Kidney epithelial cell (primary cell): ENCODE measurements at regions not wholly inside any gene's neighbourhood (a gene's known extent, or its start where the extent isn't known, plus 50 kb on each side); places are given as distances from the start of the nearest gene placed in this dataset.

ENCODE experiments used
- DNase-seq: peaks from one replicate; pipeline ENCODE4 v3.0.0-alpha.2; 2010; ENCODE audit warnings: low read depth
- H3K27me3 ChIP-seq: 2 replicates; pipeline ENCODE4 v1.6.0; 2011; ENCODE audit warnings: low read length; ENCODE audit not compliant: control insufficient read depth, insufficient read depth
- H3K36me3 ChIP-seq: 2 replicates; pipeline ENCODE4 v1.5.1; 2011; ENCODE audit warnings: low read length; ENCODE audit not compliant: control insufficient read depth, insufficient read depth
- H3K4me3 ChIP-seq: 2 replicates; pipeline ENCODE4 v1.5.1; 2011; ENCODE audit warnings: low read depth, mild to moderate bottlenecking, control low read depth, low read length
- TF ChIP-seq, protein P1 (sequence below): IDR thresholded peaks from 2 replicates; pipeline ENCODE4 v1.5.1; 2011; ENCODE audit warnings: mild to moderate bottlenecking, moderate library complexity, low read length, control low read depth, inconsistent platforms; ENCODE audit not compliant: insufficient read depth, poor library complexity, severe bottlenecking

DNA sequence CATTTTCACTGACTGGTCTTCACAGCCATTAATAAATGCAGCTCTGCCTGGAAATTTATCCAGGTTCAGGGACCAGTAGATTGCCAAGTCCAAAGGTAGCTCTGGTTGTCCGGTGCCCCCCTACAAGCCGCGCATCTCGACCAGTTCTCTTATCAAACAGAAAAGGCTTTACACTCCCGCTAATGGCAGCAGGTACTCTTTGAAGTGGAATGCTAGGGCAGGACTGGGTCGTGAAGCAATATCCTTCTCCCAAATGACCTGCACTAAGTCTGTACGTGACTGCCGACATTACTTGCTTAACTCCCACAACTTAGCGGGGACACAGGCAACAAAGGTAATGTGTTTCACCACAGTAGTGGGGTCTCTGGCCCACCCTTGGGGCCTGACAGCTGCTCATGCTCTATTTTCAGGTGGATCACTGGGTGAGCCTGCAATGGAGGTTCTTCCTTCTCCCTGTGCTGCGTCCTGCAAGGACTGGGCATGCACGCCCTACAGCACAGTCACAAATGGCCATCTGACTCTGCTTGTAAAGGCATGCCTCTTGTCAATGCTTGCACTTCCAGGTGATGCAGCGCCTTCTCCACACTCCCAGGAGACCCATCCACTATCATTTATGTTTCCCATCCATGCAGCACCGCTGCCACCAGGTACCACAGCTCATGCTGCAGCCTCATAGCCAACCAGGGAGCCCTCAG is 96.1 kb upstream of the CTSC start:
- no peak for DNase-seq

DNA sequence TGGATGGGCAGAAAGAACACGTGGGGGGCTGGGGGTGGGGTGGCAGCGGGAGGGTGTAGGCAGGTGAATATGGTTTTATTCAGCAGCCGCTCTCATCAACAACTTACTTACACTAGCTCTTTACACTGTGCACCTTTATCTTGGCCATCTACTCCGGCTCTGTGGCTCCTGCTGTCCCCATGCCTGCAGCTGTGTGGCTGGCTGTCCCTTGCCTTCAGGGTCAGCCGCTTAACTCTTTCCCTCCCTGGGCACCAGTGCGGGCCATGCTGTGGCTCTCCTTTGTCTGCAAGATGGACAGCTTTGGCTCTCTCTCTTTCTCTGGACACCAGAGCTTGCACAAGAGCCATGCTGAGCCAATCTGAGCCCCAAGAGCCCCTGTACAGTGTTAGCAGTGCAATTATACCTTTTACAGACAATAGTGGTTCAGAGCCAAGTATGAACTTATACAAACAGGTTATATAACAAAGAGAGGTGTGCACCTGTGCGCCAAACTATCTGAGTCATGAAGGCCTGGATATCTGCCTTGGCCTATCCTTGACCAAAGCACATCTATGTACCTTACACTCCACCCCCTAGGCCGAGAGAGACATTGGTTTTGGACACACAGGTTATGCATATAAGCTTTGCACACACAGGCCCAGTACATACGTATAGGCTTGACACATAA is 94.3 kb upstream of the CTSC start:
- no peak for DNase-seq
- Histone ChIP-seq H3K27me3 (no peaks in the 10 kb centered on the region), H3K36me3 (no peaks in the 10 kb centered on the region), H3K4me3 (no peak overlapping the region)
- TF ChIP-seq, protein P1, sequence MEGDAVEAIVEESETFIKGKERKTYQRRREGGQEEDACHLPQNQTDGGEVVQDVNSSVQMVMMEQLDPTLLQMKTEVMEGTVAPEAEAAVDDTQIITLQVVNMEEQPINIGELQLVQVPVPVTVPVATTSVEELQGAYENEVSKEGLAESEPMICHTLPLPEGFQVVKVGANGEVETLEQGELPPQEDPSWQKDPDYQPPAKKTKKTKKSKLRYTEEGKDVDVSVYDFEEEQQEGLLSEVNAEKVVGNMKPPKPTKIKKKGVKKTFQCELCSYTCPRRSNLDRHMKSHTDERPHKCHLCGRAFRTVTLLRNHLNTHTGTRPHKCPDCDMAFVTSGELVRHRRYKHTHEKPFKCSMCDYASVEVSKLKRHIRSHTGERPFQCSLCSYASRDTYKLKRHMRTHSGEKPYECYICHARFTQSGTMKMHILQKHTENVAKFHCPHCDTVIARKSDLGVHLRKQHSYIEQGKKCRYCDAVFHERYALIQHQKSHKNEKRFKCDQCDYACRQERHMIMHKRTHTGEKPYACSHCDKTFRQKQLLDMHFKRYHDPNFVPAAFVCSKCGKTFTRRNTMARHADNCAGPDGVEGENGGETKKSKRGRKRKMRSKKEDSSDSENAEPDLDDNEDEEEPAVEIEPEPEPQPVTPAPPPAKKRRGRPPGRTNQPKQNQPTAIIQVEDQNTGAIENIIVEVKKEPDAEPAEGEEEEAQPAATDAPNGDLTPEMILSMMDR, result no peak

More for the DNA sequence above, 96.1 kb upstream of the CTSC start:
- Histone ChIP-seq H3K4me3 (no peak overlapping the region), H3K36me3 (no peaks in the 10 kb centered on the region), H3K27me3 (no peaks in the 10 kb centered on the region)
- TF ChIP-seq, protein P1, result no peak

DNA sequence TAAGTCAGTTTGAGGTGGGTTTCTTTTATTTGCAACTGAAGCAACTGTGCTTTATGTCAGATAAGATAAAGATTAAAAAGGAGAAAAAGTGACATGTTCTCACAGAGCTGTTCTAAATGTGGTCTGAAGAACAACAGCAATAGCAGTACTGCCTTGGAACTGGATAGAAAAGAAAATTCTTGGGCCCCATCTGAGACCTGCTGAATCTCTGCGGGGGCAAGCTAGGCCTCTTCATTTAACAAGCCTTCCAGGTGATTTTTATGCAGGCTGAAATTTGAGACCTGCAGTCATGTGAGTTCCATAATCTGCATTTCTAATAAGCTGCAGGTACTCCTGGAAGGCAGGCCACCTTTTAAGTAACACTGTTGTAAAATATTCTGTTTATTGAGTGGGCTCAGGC is 91.4 kb upstream of the CTSC start:
- no peak for DNase-seq
- Histone ChIP-seq H3K4me3 (no peak overlapping the region), H3K27me3 (no peaks in the 10 kb centered on the region), H3K36me3 (no peaks in the 10 kb centered on the region)
- TF ChIP-seq, protein P1, result no peak

DNA sequence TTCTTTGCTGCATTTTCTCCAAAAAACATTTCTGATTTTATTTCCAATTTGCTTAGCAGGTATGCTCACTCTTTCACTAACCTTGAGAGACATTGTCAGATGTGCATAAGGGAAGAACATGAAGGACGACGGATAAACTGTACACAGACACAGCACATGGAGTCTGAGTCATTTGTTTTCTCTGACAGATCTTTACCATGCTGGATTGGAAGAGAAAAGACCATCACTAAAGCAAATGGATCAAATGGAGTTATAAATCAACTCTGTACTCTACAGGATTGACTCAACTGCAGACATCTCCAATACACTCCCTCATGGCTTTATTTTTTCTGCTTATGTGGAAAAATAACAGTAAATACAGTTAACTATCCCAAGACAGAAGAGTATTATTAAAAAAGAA is 90.2 kb upstream of the CTSC start:
- Histone ChIP-seq H3K4me3 (no peak overlapping the region), H3K36me3 (no peaks in the 10 kb centered on the region), H3K27me3 (no peaks in the 10 kb centered on the region)
- no peak for DNase-seq
- TF ChIP-seq, protein P1, result no peak

DNA sequence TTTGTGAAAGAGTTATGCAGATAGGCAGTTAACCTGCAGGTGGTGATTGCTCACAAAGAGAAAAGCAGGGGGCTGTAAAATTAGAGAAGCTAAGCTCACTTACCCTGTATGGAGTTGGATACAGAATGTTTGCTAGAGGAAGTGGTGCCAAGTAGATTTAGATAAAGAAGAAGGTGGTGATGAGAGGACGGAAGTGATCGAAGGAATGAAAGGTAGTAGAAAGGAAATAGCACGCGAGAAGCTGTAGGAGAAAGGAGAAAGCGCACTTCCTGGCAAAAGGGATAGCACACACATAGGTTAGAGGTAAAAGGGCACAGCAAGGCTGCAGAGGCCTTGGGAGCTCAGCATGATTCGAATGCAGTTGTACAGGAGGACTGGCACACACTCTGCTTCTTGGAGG is 87.3 kb upstream of the CTSC start:
- no peaks in the 10 kb centered on the region for H3K36me3 ChIP-seq
- TF ChIP-seq, protein P1, result no peak
- no peak for DNase-seq
- H3K27me3 ChIP-seq, result no peaks in the 10 kb centered on the region
- no peak overlapping the region for H3K4me3 ChIP-seq
